ENCODE measurements at regions not wholly inside any gene's neighbourhood (a gene's known extent, or its start where the extent isn't known, plus 50 kb on each side); places are given as distances from the start of the nearest gene placed in this dataset.
"Not testable (repeated sequence)": the region's sequence is repeated elsewhere in the genome, so short reads cannot be mapped to it uniquely, and the experiment has no call there.

- H3K27me3 Mint-ChIP-seq; H3K4me3 Mint-ChIP-seq; H3K27ac ChIP-seq (ENCODE audit: insufficient read depth, low read length, poor library complexity, severe bottlenecking); H3K36me3 Mint-ChIP-seq; ATAC-seq (ENCODE audit: low read depth in 2 of 2); DNase-seq; H3K9me3 ChIP-seq (ENCODE audit: control insufficient read depth in 2 of 2, low read length in 2 of 2); H3K4me3 ChIP-seq (ENCODE audit: low read depth, low read length); H3K27me3 ChIP-seq (ENCODE audit: control insufficient read depth, insufficient read depth, low read length); H3K4me1 Mint-ChIP-seq; H3K36me3 ChIP-seq (ENCODE audit: control insufficient read depth, insufficient read depth, low read length); H3K27ac Mint-ChIP-seq; H3K4me1 ChIP-seq (ENCODE audit: control insufficient read depth, insufficient read depth, low read length, poor library complexity, severe bottlenecking): not testable (repeated sequence)
- H3K9me3 Mint-ChIP-seq = peaks cover 0 to 18% (median 8%) of the 10 kb centered on the region in 7 donors
Measured at GRCh38 chr17:21814272-21814671, 121.9 kb downstream of the KCNJ18 start.

GRCh38 chr17:21814776-21815175, 122.5 kb downstream of the KCNJ18 start:
- peaks cover 0 to 18% (median 8%) of the 10 kb centered on the region in 7 donors for H3K9me3 Mint-ChIP-seq

GRCh38 chr17:21815352-21816063, 123.2 kb downstream of the KCNJ18 start:
- H3K36me3 Mint-ChIP-seq = no peaks in the 10 kb centered on the region
- H3K4me3 Mint-ChIP-seq = no peak overlapping the region
- H3K27ac ChIP-seq (ENCODE audit: insufficient read depth, low read length, poor library complexity, severe bottlenecking) = no peak overlapping the region
- ATAC-seq (ENCODE audit: low read depth in 2 of 2) (no peak), DNase-seq (no peak)
- H3K27me3 Mint-ChIP-seq = no peaks in the 10 kb centered on the region
- no peaks in the 10 kb centered on the region for H3K4me1 Mint-ChIP-seq
- H3K27ac Mint-ChIP-seq = no peak overlapping the region
- no peaks in the 10 kb centered on the region for H3K27me3 ChIP-seq (ENCODE audit: control insufficient read depth, insufficient read depth, low read length)
- H3K36me3 ChIP-seq (ENCODE audit: control insufficient read depth, insufficient read depth, low read length) = no peaks in the 10 kb centered on the region
- H3K9me3 Mint-ChIP-seq = peaks cover 0 to 18% (median 8%) of the 10 kb centered on the region in 7 donors
- no peaks in the 10 kb centered on the region for H3K4me1 ChIP-seq (ENCODE audit: control insufficient read depth, insufficient read depth, low read length, poor library complexity, severe bottlenecking)
- no peak overlapping the region for H3K4me3 ChIP-seq (ENCODE audit: low read depth, low read length)
- H3K9me3 ChIP-seq (ENCODE audit: control insufficient read depth in 2 of 2, low read length in 2 of 2) = no peaks in the 10 kb centered on the region

More at GRCh38 chr17:21814776-21815175, 122.5 kb downstream of the KCNJ18 start:
- DNase-seq = no peak
- H3K4me3 ChIP-seq (ENCODE audit: low read depth, low read length) = no peak overlapping the region
- no peaks in the 10 kb centered on the region for H3K4me1 ChIP-seq (ENCODE audit: control insufficient read depth, insufficient read depth, low read length, poor library complexity, severe bottlenecking)
- no peak overlapping the region for H3K27ac Mint-ChIP-seq
- H3K27me3 ChIP-seq (ENCODE audit: control insufficient read depth, insufficient read depth, low read length) = no peaks in the 10 kb centered on the region
- H3K36me3 Mint-ChIP-seq = no peaks in the 10 kb centered on the region
- no peak overlapping the region for H3K4me3 Mint-ChIP-seq
- ATAC-seq (ENCODE audit: low read depth in 2 of 2) = no peak
- no peaks in the 10 kb centered on the region for H3K4me1 Mint-ChIP-seq
- no peaks in the 10 kb centered on the region for H3K36me3 ChIP-seq (ENCODE audit: control insufficient read depth, insufficient read depth, low read length)
- no peaks in the 10 kb centered on the region for H3K27me3 Mint-ChIP-seq
- H3K27ac ChIP-seq (ENCODE audit: insufficient read depth, low read length, poor library complexity, severe bottlenecking) = no peak overlapping the region
- no peaks in the 10 kb centered on the region for H3K9me3 ChIP-seq (ENCODE audit: control insufficient read depth in 2 of 2, low read length in 2 of 2)

GRCh38 chr17:21816592-21817567, 124.6 kb downstream of the KCNJ18 start:
- no peaks in the 10 kb centered on the region for H3K4me1 ChIP-seq (ENCODE audit: control insufficient read depth, insufficient read depth, low read length, poor library complexity, severe bottlenecking)
- H3K27ac ChIP-seq (ENCODE audit: insufficient read depth, low read length, poor library complexity, severe bottlenecking) = no peak overlapping the region
- H3K36me3 ChIP-seq (ENCODE audit: control insufficient read depth, insufficient read depth, low read length) = no peaks in the 10 kb centered on the region
- H3K9me3 Mint-ChIP-seq = peaks cover 0 to 18% (median 8%) of the 10 kb centered on the region in 7 donors
- no peak overlapping the region for H3K4me3 ChIP-seq (ENCODE audit: low read depth, low read length)
- no peak for ATAC-seq (ENCODE audit: low read depth in 2 of 2)
- peak overlapping the region in 1 of 4 donors; percentile 48 for H3K4me3 Mint-ChIP-seq
- no peaks in the 10 kb centered on the region for H3K36me3 Mint-ChIP-seq
- H3K9me3 ChIP-seq (ENCODE audit: control insufficient read depth in 2 of 2, low read length in 2 of 2) = no peaks in the 10 kb centered on the region
- no peak overlapping the region for H3K27ac Mint-ChIP-seq
- no peaks in the 10 kb centered on the region for H3K4me1 Mint-ChIP-seq
- no peak for DNase-seq
- no peaks in the 10 kb centered on the region for H3K27me3 ChIP-seq (ENCODE audit: control insufficient read depth, insufficient read depth, low read length)
- H3K27me3 Mint-ChIP-seq = no peaks in the 10 kb centered on the region

GRCh38 chr17:21817791-21818364, 125.6 kb downstream of the KCNJ18 start:
- Mint-ChIP-seq H3K27me3 (no peaks in the 10 kb centered on the region), H3K4me1 (no peaks in the 10 kb centered on the region), H3K36me3 (no peaks in the 10 kb centered on the region), H3K27ac (no peak overlapping the region), H3K9me3 (peaks cover 0 to 18% (median 8%) of the 10 kb centered on the region in 7 donors), H3K4me3 (no peak overlapping the region)
- no peaks in the 10 kb centered on the region for H3K9me3 ChIP-seq (ENCODE audit: control insufficient read depth in 2 of 2, low read length in 2 of 2)
- no peak for DNase-seq
- no peak for ATAC-seq (ENCODE audit: low read depth in 2 of 2)
- H3K36me3 ChIP-seq (ENCODE audit: control insufficient read depth, insufficient read depth, low read length) = no peaks in the 10 kb centered on the region
- H3K4me1 ChIP-seq (ENCODE audit: control insufficient read depth, insufficient read depth, low read length, poor library complexity, severe bottlenecking) = no peaks in the 10 kb centered on the region
- no peaks in the 10 kb centered on the region for H3K27me3 ChIP-seq (ENCODE audit: control insufficient read depth, insufficient read depth, low read length)
- no peak overlapping the region for H3K27ac ChIP-seq (ENCODE audit: insufficient read depth, low read length, poor library complexity, severe bottlenecking)
- H3K4me3 ChIP-seq (ENCODE audit: low read depth, low read length) = no peak overlapping the region

GRCh38 chr17:21823090-21823489, 130.8 kb downstream of the KCNJ18 start:
- Histone ChIP-seq H3K36me3 (ENCODE audit: control insufficient read depth, insufficient read depth, low read length) (no peaks in the 10 kb centered on the region), H3K4me1 (ENCODE audit: control insufficient read depth, insufficient read depth, low read length, poor library complexity, severe bottlenecking) (no peaks in the 10 kb centered on the region), H3K4me3 (ENCODE audit: low read depth, low read length) (no peak overlapping the region), H3K27me3 (ENCODE audit: control insufficient read depth, insufficient read depth, low read length) (no peaks in the 10 kb centered on the region), H3K9me3 (ENCODE audit: control insufficient read depth in 2 of 2, low read length in 2 of 2) (no peaks in the 10 kb centered on the region), H3K27ac (ENCODE audit: insufficient read depth, low read length, poor library complexity, severe bottlenecking) (no peak overlapping the region)
- H3K36me3 Mint-ChIP-seq = no peaks in the 10 kb centered on the region
- ATAC-seq (ENCODE audit: low read depth in 2 of 2) = no peak
- no peaks in the 10 kb centered on the region for H3K27me3 Mint-ChIP-seq
- no peak for DNase-seq
- H3K27ac Mint-ChIP-seq = no peak overlapping the region
- no peak overlapping the region for H3K4me3 Mint-ChIP-seq
- no peaks in the 10 kb centered on the region for H3K4me1 Mint-ChIP-seq
- H3K9me3 Mint-ChIP-seq = peaks cover 0 to 1% (median 0%) of the 10 kb centered on the region in 7 donors

- Histone ChIP-seq H3K27me3 (ENCODE audit: control insufficient read depth, insufficient read depth, low read length) (no peaks in the 10 kb centered on the region), H3K9me3 (ENCODE audit: control insufficient read depth in 2 of 2, low read length in 2 of 2) (no peaks in the 10 kb centered on the region), H3K4me1 (ENCODE audit: control insufficient read depth, insufficient read depth, low read length, poor library complexity, severe bottlenecking) (no peaks in the 10 kb centered on the region), H3K27ac (ENCODE audit: insufficient read depth, low read length, poor library complexity, severe bottlenecking) (no peak overlapping the region), H3K4me3 (ENCODE audit: low read depth, low read length) (no peak overlapping the region), H3K36me3 (ENCODE audit: control insufficient read depth, insufficient read depth, low read length) (no peaks in the 10 kb centered on the region)
- no peaks in the 10 kb centered on the region for H3K27me3 Mint-ChIP-seq
- H3K4me3 Mint-ChIP-seq = no peak overlapping the region
- no peaks in the 10 kb centered on the region for H3K36me3 Mint-ChIP-seq
- H3K27ac Mint-ChIP-seq = no peak overlapping the region
- no peaks in the 10 kb centered on the region for H3K4me1 Mint-ChIP-seq
- DNase-seq = no peak
- H3K9me3 Mint-ChIP-seq = no peaks in the 10 kb centered on the region
- no peak for ATAC-seq (ENCODE audit: low read depth in 2 of 2)
Measured at GRCh38 chr17:21823643-21824042, 131.3 kb downstream of the KCNJ18 start.

Data from CD4-positive, CD25-positive, alpha-beta regulatory T cell (primary cell).